ENCODE measurements at regions not wholly inside any gene's neighbourhood (a gene's known extent, or its start where the extent isn't known, plus 50 kb on each side); places are given as distances from the start of the nearest gene placed in this dataset.
A peak's percentile ranks its signal among the peaks of the same experiment; 100 is the strongest.

DNA sequence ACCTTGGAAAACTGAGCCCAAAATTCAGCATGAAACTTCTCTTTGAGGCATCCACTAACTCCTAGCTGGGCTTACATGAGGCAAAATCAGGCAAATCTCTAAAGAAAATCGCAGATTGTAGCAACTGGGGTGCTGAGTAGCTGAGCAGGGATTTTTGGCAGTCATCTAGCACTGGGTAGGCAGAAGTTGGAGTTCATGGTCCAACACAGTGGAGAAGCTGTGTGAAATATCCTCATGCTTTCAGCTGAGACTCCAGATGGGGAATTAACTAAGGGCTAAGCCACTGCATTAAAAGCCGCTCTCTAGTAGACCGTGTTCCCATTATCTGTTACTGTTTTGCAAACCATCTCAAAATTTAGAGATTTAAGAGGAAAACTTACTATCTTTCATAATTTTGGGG is 240.1 kb upstream of the PHYHIPL start:
- no peak for DNase-seq

GRCh38 chr10:58937423-58937822 is 239.0 kb upstream of the PHYHIPL start:
- no peak for DNase-seq

GRCh38 chr10:58942724-58943123 is 233.7 kb upstream of the PHYHIPL start:
- no peak for DNase-seq

- no peak for DNase-seq
These were observed 233.1 kb upstream of the PHYHIPL start for GRCh38 chr10:58943256-58943890.

GRCh38 chr10:58943960-58944359 is 232.5 kb upstream of the PHYHIPL start:
- no peak for DNase-seq

DNA sequence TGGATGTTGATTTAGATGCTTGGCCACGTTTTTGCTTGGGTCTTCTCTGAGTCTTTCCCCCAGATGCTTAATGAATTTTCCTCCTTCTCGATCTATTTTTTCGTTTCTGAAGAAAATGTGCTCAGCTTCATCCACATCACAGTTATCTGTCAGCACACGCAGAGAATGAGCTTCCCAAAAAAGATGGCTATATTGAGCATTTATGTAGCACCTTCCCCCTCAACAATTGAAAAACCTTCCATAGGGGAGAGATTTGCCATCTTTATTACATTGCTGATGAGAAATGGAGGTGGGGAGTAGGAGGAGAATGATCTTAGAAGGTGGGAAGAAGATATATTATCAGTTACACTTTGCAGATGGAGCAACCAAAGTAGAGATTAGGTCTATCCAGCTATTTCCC is 228.1 kb upstream of the PHYHIPL start:
- no peak for DNase-seq

DNA sequence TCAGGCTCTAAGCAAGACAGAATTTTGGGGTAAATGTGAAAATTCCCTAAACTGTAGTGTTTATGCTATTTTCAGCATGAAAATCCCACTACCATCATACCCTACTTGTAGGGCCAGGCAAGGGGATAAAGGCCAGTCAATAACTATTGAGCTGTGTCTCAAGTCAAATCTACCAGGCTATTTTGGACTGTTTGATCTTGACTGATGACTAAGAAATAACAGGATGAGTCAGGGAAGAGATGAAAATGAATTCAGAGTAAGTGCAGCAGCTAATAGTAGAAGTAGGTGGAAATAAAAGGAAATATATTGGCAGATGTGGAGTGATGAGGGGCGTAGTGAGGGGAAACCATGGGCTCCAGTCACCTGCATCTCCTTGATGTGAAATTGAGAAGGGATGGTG is 225.8 kb upstream of the PHYHIPL start:
- DNase-seq = no peak

- no peak for DNase-seq
These were observed 225.4 kb upstream of the PHYHIPL start for GRCh38 chr10:58951087-58951486.

DNA sequence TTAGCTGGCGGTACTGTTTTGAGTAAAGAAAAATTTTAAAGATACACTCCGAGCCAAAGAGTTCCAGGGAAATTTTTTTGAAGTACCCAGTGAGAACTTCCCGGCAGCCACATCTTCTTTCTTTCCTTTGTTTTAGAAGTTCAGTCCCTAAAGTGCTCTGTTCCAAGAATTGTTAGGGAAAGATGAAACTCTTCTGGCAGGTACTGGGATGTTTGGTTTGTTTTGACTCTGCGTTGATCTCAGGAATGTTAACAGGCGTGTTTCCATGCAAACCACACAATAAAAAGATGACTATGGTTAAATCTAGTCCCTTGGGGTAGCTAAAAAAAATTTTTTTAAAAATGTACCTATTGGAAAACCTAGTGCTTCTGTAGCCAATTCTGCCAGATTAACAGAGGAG is 224.7 kb upstream of the PHYHIPL start:
- DNase-seq = no peak

- no peak for DNase-seq
These were observed 224.3 kb upstream of the PHYHIPL start for GRCh38 chr10:58952162-58952601.

DNA sequence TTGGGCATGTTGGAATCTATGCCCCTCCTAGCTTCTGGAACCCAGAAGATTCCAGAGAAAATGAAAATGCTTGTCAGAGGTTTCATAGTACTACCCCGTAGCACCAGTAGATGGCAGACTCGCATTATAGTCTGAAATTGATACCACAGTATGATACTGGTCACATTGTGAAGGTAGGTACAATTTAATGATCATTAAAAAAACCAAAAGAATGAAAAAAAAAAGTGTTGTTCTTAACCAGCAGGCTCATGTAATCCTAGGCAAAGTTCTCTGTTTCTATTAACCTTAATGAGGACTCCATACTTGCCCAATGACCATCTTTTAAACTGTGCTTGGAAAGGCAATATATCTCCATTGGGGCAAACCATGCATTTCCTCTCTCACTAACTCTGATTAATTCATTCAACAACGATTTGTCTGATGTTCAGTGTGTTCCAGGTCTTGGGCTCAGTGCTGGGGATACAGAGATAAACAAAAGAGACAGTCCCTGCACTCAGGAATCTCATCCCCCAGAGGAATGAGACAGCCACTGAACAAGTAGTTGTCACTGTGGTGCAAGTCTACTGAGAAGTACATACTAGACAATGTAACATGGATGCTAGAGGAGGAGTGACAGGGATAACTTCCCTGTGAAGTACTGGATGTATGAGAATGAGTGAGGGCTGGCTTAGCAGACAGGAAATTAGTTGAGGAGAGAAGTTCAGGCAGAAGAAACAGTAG is 223.5 kb upstream of the PHYHIPL start:
- DNase-seq = peak; percentile 27

DNA sequence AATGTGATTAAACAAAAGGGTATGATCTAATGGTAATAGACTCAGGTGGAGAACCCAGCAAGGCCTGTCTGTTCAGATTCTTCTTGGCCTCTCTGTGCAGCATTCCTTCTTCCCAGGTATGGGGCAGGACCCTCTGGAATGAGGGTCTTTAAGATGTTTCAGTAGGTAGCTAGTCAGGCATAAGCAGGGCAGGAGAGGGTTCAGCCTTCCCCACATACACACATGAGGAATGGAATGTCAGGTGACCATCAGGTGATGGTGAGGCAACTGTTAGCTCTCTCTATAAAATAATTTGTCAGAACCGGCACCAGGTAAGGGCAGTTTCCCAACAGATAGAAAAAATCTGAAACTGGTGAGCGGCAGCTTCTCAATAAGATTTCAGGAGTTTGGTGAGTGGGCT is 222.3 kb upstream of the PHYHIPL start:
- no peak for DNase-seq

DNA sequence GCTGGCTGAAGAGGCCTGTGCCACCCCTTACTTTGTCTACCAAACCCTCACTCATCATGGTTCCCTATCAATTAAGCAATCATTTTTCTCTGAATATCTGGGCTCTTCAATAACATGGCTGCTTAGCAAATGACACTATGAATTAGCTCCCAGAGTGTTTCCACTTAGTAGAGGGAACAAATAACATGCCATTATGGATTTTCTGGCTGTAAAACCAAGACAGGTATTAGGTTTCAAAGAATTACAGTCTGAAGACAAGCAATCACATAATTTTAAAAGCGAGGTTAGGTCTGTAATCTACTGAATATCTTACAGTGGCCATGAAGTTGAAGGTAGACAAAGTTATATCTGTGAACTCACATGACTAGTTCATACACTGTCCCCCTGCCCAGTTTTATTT is 220.8 kb upstream of the PHYHIPL start:
- DNase-seq = no peak

DNA sequence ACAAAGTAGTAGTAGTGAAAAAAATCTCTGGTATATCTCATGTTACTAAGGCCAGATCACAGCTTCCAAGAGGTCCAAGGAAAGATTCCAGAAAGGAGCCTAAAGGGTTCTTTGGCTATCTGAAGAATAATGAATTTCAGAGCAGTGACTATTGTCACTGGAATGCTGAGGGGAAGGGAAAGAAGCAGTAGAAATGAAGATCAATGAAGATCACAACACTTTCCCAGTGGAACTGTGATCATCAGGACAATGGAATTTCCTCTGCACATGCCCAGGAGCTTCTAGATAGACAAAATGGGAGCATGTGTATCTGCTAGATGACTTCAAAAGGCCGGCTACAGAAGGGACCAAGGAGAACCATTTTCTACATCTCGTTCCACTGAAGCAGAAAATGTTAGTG is 219.5 kb upstream of the PHYHIPL start:
- no peak for DNase-seq

DNA sequence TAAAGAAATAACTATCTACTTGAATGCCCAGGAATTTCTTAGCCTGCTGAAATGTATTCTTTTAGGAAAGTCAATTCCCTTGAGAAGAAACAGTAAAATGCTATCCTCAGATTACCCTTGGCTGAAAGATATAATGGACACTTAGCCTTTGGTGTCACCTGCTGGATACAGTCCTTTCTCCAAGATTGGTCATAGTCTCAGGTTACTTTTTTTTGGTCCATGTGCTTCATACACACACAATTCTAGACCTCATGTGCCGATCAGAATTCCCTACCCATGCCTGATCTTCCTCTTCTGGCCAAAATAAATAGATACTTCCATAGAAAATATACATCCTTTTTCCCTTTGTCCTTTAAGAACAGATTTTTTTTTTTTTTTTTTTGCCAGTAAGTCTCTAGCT is 218.9 kb upstream of the PHYHIPL start:
- no peak for DNase-seq

- peak; percentile 8 for DNase-seq
These were observed 213.3 kb upstream of the PHYHIPL start for GRCh38 chr10:58963101-58963534.

GRCh38 chr10:58963723-58964124 is 212.7 kb upstream of the PHYHIPL start:
- no peak for DNase-seq

DNA sequence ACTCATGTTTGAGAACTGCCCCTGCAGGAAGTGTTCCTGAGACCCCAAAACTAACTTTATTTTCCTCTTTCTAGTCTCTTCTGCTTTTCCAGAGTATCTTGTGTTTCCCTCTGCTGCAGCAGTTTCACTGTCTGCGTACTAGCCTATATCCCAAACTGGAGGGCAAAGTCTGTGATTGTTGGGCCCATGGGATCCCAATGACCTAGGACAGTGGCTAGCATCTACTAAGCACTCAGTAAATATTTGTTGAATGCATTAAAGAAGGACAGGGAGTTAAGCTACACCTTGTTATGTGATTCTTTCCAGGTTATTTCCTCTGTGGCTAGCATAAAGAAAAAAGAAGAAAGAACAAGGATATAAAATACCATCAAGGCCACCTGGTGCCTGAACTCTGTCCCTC is 210.6 kb upstream of the PHYHIPL start:
- no peak for DNase-seq

- peak; percentile 55 for DNase-seq
These were observed 208.7 kb upstream of the PHYHIPL start for GRCh38 chr10:58967551-58968388.

DNA sequence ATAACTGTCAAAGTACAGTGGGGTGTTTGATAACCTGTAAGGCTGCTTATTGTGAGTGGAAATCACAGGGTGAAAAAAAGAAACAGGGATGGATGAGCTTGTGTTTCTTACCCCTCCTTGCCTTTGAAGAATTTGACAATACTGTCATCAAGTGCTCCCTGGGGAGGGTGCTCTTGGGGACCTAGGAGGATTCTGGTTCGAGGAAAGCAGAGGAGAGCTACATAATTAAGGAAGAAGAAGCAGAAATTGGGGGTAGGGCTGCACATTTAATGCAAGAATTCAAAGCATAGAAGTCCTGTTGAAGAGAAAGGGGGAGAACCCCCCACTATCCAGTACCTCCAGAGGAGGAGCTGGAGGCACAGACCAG is 208.1 kb upstream of the PHYHIPL start:
- no peak for DNase-seq

- no peak for DNase-seq
These were observed 206.9 kb upstream of the PHYHIPL start for GRCh38 chr10:58969576-58969975.

- DNase-seq = no peak
These were observed 206.1 kb upstream of the PHYHIPL start for GRCh38 chr10:58970160-58970915.

- no peak for DNase-seq
These were observed 205.2 kb upstream of the PHYHIPL start for GRCh38 chr10:58971211-58971610.

Data from RPMI8226 (cell line).